ENCODE measurements at regions not wholly inside any gene's neighbourhood (a gene's known extent, or its start where the extent isn't known, plus 50 kb on each side); places are given as distances from the start of the nearest gene placed in this dataset.

DNA sequence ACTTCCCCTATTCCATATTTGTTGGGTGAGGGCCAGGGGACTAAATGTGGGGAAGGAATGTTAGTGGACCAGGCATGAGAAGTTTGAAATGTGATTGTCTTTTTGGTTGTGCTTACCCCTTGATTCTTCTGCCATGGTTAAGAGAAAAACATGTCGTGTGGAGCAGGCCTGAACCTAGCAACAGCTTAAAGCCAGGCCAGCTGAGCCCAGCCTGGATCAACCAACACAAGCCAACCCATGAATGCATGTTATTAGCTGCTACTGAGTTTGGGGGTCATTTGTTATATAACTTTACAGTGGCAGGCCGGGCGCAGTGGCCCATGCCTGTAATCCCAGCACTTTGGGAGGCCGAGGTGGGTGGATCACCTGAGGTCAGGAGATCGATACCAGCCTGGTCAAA lies 52.4 kb upstream of the TRIO start:
- DNase-seq (ENCODE audit: low read depth in 1 of 2, low spot score in 1 of 2) = no peak

DNA sequence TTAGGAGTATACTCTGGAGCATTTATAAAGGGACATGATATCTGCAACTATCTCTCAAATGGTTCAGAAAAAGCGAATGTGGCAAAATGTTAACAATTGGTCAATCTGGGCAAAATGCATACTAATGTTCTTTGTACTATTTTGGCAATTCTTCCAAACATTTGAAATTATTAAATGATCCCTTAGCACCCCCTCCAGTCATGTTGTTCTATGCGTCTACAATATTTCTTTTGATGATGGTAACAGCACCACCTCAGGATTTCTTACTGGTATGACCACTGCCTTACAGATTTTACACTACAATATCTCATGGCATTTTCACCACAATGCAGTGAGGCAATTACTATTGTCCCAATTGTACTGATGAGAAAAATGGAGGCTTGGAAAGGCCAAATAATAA lies 52.9 kb upstream of the TRIO start:
- no peak for DNase-seq (ENCODE audit: low read depth in 1 of 2, low spot score in 1 of 2)

DNA sequence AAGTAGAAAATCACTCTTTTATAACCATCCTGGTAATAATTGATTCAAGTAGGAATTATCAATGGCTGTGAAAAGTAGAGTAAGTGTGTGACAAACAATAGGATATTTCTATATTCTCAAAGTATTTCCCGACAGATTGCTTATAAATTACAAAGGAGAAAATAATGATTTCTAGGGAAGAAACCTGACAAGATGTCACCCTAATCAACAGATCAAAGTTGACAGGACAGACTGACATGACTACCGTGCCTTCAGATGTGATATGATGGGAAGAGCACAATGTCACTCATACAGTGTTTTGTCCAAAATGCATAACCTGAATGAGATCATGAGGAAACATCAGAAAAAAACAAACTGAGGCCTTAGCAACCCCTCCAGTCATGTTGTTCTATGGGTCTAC lies 53.9 kb upstream of the TRIO start:
- DNase-seq (ENCODE audit: low read depth in 1 of 2, low spot score in 1 of 2) = no peak

DNA sequence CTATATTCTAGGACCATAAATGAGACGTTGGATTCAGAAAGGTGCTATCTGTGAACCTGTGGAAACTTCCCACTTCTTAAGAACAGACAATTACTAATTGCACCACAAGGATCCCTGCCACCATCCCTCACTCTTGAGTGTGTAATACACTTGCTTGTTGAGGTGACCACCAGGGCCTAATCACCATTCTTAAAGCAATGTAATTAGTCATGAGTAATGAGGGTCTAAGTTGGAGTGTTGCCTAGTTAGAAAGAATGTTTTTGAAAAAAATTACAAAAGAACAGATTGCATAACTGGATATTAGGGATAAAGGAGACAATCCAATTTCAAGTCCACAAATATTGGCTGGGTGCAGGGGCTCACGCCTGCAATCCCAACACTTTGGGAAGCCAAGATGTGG lies 56.9 kb upstream of the TRIO start:
- no peak for DNase-seq (ENCODE audit: low read depth in 1 of 2, low spot score in 1 of 2)

DNA sequence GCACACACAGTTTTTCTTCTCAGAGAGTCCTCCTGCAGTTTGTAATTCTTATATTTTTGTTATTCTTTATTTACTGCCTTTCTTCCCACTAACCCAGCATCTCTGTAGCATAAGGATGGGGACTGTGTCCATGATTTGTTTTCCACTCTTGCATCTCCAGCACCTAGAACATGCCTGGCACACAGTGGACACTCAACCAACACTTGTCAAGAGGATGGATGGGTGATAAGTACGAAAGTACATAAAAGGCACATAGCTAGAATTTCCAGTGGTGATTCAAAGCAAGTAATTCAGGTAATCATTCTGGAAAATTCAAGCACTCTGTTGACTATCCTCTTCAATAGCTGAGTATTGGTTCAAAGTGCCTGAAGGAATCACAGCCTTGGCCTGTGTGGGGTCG lies 60.2 kb upstream of the TRIO start:
- DNase-seq (ENCODE audit: low read depth in 1 of 2, low spot score in 1 of 2) = no peak

DNA sequence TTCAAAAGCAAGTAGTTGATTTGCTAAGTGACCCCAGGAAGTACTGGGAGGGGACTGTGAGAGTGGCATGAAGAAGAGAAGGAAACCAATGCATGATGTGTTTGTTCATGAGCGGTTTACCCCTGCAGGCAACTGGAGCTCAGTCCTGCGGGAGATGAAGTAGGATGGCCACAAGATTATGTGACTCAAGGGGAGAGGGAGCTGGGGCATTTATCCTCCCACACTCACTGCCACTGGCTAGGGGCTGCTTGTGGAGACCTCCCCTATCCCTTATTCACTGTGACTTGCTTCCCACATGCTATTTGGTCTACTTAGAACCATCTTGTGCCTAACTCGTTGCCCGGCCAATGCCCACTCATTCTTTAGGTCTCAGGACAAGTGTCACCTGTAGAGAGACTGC lies 60.6 kb upstream of the TRIO start:
- DNase-seq (ENCODE audit: low read depth in 1 of 2, low spot score in 1 of 2) = no peak

DNA sequence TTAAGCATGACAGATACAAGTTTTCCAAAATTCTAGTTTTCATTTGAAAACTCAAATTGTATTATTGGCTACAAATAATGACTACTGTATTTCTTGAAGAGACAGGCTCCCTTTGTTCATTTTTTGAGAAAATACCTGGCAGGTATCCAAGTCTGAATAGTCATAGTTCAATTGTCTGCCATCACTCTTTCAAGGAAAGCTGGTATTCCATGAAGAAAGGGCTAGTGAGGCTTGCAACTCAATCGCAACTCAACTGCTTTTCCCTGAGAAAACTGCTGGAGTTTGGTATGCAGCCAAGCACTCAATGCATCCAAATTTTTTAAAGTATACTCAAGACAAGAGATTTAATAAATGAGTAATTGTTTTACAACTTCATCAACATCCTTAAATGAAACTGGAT lies 61.4 kb upstream of the TRIO start:
- no peak for DNase-seq (ENCODE audit: low read depth in 1 of 2, low spot score in 1 of 2)

DNA sequence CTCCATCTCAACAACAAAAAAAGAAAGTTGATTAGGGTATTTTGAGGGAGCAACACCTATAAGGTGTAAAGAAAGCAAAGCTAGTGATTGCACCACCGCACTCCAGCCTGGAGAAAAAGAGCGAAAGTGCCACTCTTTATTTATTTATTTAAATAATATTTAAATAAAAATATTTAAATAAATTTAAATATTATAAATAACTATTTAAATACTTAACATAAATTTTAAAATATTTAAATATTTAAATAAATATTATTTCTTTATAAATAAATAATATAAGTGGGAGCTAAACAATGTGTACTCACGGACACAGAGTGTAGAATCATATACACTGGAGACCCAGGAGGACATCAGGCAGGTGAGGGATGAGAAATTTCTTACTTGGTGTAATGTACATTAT lies 64.4 kb upstream of the TRIO start:
- DNase-seq (ENCODE audit: low read depth in 1 of 2, low spot score in 1 of 2) = no peak

DNA sequence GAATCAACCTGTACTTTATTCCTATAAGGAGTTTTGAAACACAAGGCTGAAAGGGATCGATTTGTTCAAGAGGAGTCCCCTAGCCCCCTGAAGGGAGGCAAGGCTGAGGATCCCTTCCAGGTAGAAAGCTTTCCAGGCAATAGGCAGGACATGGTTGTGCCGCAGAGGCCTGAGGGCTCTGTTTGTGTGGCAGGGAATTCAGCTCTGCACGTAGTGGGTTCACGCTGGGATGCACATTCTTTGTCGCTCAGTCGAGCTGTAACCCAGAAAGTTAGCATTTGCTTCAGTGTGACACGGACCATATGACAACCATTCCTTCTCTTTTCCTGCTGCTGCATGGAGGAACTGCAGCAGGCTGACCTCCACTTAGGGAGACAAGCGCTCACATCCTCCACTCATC lies 65.6 kb upstream of the TRIO start:
- no peak for DNase-seq (ENCODE audit: low read depth in 1 of 2, low spot score in 1 of 2)

DNA sequence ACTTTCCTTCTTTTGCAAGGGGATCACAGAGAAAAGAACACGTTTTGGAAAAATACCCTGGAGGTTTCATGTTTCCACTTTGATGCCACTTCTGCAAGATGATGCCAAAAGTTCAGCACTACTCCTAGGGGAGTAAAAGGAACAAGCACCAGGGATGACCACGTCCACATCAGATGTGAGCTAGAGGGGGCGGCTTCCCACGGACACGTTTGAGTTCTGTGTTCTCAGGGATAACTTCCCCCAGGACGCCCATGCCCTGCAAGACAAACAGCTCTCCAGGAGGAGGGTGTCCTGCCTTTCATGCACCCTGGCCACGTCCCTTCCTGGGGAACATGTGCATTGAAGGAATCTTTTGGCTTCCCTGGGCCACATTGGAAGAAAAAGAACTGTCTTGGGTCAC lies 66.6 kb upstream of the TRIO start:
- DNase-seq (ENCODE audit: low read depth in 1 of 2, low spot score in 1 of 2) = no peak

DNA sequence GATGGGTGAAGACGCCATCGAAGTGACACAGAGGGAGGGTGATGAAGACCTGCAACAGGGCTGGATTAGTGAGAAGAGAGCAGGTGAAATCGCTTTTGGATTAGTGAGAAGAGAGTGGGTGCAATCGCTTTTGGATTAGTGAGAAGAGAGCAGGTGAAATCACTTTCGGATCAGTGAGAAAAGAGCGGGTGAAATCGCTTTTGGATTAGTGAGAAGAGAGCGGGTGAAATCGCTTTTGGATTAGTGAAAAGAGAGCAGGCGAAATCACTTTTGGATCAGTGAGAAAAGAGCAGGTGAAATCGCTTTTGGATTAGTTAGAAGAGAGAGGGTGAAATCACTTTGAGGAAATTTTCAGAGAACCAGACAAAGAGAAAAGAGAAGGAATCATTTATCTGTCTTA lies 67.2 kb upstream of the TRIO start:
- DNase-seq (ENCODE audit: low read depth in 1 of 2, low spot score in 1 of 2) = no peak

DNA sequence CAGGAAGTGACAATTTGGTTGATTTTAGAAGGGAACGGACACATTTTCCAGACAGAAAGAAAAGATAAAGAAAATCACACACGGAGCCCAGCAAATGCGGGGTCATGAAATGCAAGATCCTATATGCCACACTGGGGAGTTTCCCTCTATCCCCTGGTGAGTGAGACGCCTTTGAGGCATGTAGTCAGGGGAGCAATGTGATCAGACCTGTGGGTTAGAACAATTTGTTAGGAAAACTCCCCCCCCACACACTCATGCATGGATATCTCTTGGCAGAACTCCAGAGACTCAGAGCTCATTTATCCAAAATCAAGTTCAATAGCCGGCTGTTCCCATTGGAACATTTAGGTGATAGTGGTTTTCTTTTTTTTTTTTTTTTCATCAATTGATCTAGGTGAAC lies 71.7 kb upstream of the TRIO start:
- DNase-seq (ENCODE audit: low read depth in 1 of 2, low spot score in 1 of 2) = no peak

DNA sequence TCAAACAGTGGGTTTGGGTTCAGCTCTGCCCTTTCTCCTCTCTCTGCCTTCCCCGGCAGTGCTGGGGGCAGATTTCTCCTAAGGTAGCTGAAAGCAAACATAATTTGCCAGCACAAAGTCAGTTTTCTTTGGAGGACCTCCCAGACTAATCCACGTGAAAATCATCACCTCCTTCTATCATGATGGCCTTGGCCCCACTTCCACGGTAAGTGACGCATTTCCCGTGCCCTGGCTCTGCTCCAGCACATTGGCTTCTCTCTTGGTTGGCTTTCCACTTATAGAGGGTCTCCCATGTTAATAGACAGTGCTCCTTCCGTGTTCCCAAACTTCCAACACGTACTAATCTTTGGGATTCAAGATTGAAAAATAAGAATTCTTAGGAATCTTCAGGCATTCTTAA lies 74.1 kb upstream of the TRIO start:
- DNase-seq (ENCODE audit: low read depth in 1 of 2, low spot score in 1 of 2) = no peak

DNA sequence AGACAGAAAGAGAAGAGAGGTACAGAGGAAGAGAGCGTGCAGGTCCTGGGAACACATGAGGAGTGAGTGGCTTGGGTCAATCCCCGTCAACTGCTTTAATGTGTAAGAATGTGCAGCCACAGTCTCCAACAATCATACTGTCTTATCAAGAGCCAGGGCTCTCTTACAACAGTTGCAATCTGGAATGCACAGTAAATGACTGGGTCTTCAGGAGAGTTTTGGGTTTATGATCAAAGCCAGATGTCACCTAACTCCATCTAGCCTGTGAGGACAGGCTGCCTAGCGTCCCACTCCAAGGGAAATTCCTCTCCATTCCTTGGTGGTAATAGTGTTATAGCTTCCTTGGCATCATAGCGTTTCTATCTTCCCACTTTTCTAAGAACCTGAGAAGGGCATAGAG lies 75.0 kb upstream of the TRIO start:
- DNase-seq (ENCODE audit: low read depth in 1 of 2, low spot score in 1 of 2) = no peak

DNA sequence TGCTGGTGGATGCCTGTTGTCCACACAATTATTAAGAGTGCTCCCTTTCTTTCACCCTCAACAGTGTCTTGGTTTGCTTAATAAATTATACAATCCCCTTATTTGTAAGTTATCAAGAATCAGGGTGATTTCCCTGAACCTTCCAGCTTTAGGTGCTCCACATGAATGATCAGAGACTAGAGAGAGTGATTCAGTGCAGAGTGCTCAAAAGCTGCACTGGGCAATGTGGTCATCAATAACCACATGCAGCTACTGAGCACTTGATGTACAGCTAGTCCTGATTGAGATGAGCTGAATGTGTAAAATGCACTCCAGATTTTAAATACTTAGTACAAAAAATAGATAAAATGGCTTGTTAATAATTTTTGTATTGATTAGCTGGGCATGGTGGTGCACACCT lies 76.8 kb upstream of the TRIO start:
- no peak for DNase-seq (ENCODE audit: low read depth in 1 of 2, low spot score in 1 of 2)

DNA sequence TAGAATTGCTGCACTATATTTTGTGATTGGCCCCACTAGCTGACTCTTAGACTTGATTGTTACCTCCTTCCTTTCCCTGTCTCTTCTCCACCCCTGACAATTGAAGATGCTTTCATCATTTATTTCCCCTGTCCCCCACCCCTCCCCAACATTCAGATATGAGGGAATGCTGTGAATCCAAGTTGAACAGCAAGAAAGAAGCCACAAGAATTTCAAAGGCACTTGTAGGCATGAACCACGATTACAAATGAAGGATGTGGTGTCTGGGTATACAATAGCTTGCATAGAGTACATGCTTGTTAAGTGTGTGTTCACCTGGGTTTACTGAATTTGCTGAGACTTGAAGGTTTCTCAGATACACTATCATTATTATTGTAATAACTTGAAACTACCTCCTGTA lies 78.3 kb upstream of the TRIO start:
- no peak for DNase-seq (ENCODE audit: low read depth in 1 of 2, low spot score in 1 of 2)

DNA sequence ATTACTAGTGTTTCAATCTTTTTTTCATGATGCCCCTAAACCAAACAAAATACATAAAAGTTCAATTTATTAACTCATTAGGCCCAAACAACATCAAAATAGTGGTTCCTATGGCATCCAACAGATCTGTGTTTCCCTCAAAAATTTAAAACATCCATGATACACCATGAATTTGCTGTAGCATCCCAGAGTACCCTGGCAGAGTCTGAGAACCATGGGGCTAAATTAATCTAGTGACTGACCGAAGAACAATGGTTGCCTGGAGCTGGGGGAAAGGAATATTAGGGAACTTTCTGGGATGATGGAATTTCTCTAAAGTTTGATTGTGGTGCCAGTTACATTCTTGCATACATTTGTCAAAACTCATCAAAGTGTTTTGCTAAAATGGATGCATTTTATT lies 79.5 kb upstream of the TRIO start:
- no peak for DNase-seq (ENCODE audit: low read depth in 1 of 2, low spot score in 1 of 2)

DNA sequence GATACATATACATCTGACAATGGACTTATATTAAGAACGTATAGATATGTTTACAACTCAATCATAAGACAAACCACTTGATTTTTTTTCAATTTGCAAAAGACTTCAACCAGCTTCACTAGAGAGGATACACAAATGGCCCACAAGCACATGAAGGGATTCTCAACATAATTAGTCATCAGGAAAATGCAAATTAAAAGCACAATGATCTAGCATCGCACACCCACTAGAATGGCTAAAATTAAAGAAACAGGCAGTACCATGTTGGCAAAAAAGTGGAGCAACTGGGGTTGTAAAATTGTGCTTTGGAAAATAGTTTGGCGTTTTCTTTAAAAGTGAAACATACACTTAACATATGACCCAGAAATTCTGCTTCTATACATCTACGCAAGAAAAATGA lies 80.0 kb upstream of the TRIO start:
- DNase-seq (ENCODE audit: low read depth in 1 of 2, low spot score in 1 of 2) = no peak

DNA sequence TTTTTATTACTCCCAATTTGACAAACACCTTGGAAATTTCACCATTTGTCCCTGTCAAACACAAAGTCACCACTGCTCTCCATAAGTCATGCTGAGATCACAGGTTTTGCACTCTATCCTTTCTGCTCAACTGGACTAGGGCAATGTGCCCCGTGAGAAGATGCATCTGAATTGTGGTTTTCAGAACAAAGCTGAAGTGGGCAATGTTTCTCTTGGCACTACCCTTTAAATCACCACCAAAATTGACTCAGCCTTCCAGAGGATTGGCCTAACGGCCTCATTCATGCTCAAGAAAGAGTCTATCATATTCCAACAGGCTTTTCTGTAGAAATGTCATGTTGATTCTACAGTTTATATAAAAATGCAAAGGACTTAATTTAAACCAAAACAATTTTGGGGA lies 81.0 kb upstream of the TRIO start:
- no peak for DNase-seq (ENCODE audit: low read depth in 1 of 2, low spot score in 1 of 2)

DNA sequence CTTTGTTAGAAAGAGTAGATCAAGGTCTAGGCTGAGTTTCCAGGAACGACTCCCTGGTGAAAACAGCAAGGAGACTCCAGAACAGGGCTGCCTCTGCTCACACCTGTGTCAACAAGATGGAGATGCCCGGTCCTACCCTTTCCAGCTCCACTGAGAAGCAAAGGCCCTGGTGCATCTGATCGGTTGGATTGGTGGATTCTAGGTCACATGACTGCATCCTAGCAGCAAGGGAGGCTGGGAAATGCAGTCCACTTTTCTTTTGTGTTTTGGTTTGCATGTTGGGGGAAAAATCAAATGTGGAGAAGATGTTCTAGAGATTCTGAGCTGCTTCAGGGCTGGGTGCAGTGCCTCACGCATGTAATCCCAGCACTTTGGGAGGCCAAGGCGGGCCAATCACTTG lies 82.0 kb upstream of the TRIO start:
- DNase-seq (ENCODE audit: low read depth in 1 of 2, low spot score in 1 of 2) = no peak

DNA sequence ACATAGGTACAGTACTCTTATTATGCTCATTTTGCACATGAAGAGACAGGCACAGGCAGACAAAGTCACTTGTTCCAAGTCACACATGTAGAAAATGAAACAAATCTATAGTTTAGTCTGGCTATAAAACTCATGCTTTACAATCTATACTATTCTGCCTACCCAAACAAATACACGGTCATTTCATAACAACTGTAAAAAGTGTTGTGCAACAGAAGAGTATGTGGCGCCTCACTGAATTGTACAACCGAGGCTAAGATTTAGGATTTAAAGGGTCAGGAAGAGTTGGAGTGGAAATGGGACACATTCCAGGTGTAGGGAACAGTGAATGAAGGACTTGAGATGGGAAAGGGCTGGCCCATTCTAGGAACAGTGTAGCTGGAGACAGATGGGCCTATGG lies 82.9 kb upstream of the TRIO start:
- no peak for DNase-seq (ENCODE audit: low read depth in 1 of 2, low spot score in 1 of 2)

DNA sequence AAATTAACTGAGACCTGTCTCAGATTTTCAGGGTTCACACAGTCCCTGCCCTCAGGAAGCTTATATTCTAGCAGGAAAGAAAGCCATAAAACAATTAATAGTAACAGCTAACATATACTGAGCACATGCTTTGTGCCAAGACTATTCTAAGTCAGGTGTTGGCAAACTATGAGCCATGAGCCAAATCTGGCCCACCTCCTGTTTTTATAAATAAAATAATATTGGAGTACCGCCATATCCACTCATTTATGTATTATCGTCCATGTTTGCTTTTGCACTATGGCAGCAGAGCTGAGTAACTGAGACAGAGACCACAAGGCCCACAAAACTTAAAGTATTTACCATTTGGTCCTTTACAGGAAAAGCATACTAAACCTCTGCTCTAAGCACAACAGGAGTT lies 83.3 kb upstream of the TRIO start:
- DNase-seq (ENCODE audit: low read depth in 1 of 2, low spot score in 1 of 2) = no peak

DNA sequence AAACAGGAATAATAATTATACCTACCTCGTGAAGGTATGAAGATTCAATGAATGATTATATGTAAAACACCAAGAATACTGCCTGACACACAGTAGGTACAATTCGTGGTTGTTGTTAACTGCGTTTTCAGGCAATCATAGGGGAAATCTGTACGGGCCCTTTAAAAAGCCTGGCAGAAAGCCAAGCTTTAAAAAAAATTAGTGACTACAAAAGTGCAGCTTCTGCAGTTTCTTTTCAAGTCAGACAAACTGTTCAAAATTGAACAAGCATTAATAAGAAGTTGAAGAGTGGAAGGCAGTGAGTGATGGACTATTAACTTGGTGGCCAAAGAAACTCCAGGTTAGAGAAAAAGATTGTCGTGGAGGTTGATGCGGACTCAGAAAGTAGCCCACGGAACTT lies 85.9 kb upstream of the TRIO start:
- no peak for DNase-seq (ENCODE audit: low read depth in 1 of 2, low spot score in 1 of 2)

DNA sequence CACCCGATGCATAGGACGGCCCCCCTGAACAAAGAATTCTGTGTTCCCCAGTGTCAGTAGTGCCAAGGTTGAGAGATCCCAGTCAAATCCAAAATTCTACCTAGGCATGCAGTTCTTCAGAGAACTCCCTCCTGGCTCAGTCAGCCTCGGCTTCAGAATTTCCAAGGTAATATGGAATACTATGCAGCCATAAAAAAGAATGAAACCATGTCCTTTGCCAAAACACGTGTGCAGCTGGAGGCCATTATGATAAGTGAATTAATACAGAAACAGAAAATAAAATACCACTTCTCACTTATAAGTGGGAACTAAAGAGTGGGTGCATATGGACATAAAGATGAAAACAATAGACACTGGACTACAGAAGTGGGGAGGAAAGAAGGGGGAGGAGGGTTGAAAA lies 87.1 kb upstream of the TRIO start:
- no peak for DNase-seq (ENCODE audit: low read depth in 1 of 2, low spot score in 1 of 2)

Data from stimulated activated CD4-positive, alpha-beta T cell treated with anti-CD3 and anti-CD28 coated beads, Interleukin-15, amount 100 ng/mL, for 1 hour (primary cell).